Fibroblast of upper back skin (primary cell): ENCODE measurements at regions not wholly inside any gene's neighbourhood (a gene's known extent, or its start where the extent isn't known, plus 50 kb on each side); places are given as distances from the start of the nearest gene placed in this dataset.
"Not testable (repeated sequence)": the region's sequence is repeated elsewhere in the genome, so short reads cannot be mapped to it uniquely, and the experiment has no call there.

ENCODE experiments used
- DNase-seq: peaks from one replicate; pipeline ENCODE4 v3.0.0-alpha.2; 2013

DNA sequence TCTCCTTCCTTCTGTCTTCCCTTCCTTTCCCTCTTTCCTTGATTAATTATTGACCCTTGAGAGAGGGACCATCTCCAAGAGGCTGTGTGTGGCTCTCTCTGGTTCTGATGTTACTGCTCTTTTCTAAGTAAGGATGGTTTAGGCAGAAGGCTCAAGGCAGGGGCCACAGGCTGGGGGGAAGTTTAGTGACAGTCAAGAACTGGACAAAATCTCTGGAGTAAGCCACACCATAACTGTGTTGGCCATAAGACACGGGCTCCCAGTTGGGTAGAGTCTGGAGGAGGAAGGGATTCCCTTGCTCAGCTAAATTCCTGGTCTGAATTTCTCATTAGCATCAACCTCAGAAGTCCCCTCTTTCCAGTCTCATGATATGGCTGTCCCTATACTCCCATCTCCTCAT lies 74.7 kb downstream of the BUD13 start:
- no peak for DNase-seq

DNA sequence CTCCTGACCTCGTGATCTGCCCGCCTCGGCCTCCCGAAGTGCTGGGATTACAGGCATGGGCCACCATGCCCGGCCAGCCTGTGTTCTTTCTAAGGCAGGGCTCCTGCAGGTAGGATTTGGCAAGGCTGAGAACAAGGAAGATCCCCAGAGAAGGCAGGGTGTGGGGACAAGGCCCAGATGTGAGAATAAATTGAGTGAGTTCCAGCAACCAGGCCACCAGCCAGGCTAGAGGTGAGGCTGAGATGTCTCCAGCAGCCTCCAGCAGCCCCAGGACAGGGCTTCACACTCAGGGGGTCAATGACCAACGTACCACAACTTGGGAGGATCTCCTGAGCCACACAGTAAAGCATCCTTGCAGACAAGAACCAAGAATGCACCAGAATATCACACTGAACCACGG lies 75.1 kb downstream of the BUD13 start:
- DNase-seq = no peak

DNA sequence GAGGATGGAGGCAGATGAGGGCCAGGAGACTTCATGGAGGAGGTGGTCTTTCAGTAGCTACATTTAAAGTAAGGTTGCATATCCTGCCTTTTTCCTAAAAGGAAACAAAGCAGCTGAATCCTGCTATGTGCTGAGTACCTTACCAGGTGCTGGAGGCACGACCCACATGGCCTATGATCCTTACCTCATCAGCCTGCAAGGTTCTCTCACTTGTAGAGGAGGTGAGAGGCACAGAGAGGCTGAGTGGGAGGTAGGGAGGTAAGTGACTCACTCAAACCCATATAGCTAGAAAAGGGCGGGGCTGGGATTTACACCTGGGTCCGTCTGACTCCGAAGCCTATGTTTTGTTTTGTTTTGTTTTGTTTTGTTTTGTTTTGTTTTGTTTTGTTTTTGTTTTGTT lies 75.8 kb downstream of the BUD13 start:
- DNase-seq = no peak

DNA sequence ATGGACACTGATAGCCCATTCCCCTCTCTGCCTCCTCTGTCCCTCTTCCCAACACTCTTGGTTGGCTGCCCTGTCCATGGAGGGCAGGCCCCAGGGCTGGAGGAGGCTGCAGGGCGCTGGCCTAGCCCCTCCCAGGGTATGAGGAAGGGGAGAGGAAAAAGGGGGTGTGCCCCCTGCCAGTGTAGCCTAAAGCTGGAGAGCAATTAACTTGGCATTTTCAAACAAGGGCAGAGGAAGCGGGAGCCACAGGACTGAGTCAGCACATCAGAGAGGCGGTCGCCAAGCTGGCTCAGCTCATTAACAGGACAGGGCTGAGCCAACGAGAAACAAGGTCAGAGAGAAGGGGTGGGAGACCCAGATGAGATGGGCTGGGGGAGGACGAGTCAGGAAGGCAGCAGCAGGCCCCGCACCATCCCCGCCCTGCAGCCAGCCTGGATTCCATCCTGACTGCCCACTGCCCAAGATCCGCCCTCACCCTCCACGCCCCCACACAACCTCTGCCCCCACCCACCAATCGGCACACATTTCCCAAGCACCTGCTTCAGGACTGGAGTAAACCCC lies 76.3 kb downstream of the BUD13 start:
- peak; percentile 11 for DNase-seq

DNA sequence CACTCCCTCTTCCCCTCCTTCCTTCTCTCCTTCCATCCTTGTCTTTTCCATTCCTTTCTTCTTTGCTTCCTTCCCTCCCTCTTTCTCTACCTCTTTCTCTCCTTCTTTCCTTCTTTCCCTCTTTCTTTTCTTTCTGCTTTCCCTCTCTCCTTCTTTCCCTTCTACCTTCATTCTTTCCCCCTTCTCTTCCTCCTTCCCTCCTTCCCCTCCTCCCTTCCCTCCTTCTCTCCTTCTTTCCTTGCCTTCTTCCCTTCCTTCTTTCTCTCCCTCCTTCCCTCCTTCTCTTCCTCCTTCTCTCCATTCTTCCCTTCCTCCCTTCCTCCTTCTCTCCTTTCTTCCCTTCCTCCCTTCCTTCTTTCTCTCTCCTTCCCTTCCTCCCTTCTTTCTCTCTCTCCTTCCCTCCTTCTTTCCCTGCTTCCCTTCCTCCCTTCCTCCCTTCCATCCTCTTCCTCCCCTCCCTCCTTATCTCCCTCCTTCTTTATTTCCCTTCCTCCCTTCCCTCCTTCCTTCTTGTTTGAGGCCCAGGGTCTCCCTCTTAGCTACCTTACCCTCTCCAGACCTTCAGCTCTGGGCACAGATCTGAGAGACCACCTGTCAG lies 77.0 kb downstream of the BUD13 start:
- no peak for DNase-seq

DNA sequence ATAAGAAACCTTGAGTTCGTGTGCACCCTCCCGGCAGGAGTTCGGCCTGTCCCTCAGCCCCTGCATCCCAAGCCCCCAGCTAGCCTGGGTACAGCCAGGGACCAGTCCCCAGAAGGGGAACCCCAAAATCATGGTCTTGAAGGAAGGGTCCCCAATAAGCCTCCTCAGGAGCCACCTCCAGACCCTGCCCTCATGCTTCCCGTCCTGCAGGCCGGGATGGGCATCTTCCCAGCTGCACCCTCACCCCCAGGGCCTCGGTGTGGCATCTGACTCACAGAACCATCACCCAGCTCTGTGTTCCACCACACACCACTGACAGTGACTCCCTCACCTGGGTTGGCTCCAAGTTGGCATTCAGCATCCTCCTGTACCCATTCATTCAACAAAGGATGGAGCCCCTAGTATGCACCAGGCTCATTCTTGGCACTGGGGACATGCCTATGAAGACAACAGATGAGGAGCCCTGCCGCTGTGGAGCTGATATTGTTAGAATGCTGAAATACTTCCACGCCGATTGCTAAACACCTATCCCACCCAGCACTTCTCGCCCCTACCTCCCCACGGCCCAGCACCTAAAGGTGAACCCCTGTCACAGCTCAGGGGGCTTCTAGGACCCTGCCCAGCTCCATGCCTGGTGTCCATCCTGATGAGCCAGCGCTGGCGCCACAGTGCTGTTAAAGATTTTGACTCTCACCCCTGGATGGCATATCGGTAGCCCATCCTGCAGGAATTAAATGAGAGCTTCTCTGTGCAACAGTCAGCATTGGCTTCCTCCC lies 77.8 kb downstream of the BUD13 start:
- DNase-seq = no peak

DNA sequence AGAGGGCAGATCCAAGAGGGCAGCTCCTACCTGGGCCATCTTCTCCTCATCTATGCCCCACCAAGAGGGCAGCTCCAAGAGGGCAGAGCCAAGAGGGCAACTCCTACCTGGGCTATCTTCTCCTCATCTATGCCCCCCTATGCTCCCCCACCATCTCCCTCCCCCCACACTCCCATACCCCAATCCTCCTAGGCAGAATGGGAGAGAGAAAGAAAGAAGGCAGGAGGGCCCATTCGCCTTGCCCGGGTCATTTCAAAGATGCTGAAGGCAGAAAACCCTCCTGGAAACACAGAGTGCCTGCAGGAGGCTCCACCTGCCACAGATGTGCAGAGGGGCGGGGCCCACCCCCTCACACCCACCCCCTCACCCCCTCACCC lies 78.5 kb downstream of the BUD13 start:
- DNase-seq = no peak

DNA sequence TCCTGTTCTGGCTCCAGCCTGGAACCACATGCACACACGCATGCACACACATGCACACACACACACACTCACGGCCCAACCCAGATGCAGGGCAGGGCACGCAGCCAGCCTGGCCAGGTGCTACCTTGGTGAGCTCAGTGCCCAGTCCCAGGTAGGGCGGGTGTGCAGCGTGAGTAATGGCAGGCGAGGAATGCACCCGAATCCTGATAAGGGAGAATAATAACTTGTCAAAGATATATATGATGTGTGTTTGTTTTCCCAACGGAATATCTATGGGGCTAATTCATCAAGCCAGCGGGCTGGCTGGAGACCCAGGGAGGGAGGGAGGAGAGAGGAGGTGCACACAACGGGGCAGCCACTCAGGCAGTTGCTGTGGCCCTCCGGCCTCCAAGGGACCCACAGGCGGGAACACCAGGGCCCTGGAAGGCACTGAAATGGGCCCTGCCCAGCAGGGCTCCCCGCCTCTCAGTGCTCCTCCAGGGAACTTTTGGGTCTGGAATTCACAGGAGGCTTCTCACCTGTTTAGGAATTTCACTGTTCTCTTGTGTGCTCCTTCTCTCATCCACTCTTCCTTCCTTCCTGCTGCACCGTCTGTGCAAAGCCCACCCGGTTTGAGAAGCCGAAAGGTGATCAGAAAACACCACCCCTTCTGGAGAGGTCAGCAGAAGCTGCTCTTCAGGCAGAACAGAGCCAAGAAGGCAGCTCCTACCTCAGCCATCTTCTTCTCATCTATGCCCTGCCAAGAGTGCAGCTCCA lies 79.0 kb downstream of the BUD13 start:
- no peak for DNase-seq

DNA sequence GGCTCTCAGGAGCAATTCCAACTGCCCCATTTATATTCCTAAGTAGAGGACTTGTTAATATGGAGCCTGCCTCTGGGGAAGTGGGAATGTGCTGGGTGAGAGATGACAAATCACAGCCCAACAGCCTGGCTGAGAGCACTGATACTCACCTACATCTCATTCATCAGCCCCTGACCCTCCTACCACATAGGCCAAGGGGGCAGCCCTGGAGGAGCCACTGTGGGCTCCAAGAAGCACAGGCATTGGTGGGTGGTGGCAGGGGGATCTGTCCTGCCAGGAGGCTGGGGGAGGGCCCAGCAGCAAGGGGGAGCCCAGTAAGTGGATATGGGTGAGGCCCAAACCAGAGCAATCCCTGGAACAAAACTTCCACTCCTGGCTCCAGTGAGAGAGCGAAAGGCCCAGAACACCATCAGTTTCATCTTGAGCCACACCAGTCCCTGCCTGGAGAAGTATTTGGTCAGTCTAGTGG lies 79.7 kb downstream of the BUD13 start:
- no peak for DNase-seq

DNA sequence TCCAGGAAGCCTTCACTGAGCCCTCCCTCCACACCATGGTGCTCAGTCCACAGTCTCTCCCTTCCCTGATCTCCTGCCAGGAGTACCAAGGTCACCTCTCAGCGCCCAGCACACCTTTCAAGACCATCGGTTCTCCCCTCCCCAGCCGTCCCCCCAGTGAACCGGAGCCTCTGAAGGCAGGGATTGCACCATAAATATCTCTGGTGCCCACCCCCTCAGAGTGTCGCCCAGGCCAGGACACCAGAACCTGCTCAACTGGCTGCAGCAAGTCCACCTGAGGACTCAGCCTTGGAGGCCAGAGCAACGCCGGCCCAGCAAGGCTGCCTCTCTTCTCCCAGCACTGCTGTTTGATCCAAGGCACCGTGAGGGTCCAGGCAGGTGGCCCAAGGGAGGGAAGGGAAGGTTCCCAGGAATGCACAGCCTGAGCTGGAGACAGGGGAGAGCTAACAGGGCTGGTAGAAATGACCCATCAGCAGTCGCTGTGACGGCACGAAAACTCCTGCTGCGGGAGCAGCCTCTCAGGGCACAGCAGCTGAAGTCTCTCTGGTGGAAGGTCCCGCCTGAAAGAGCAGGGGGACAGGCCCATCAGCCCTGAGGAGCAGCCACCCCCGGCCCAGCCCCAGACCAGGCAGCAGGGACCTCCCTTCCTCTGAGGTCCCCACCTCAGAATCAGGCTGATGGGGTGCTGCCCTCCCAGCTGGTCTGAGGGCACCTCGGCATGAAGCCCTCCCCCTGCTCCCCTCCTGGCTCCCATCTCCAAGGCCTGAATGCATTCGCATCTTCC lies 80.3 kb downstream of the BUD13 start:
- no peak for DNase-seq

DNA sequence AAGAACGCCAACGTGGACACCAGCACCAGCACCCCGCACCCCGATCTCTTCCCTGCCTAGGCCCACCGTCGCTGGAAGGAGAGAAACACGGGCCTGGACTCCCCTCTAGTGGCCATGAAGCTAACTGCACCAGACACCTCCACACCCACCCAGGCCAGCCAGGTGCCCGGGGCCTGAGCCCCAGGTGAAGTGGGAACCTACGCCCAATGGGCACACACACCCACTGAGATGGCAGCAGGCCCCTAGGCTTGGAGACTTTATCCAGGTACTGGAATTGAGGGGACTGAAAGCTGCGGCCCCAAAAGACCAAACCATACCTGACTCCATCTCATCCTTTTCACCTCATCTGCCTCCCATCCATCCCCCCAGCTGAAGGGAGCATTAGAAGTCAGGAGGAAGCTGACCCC lies 81.0 kb downstream of the BUD13 start:
- peak; percentile 42 for DNase-seq

DNA sequence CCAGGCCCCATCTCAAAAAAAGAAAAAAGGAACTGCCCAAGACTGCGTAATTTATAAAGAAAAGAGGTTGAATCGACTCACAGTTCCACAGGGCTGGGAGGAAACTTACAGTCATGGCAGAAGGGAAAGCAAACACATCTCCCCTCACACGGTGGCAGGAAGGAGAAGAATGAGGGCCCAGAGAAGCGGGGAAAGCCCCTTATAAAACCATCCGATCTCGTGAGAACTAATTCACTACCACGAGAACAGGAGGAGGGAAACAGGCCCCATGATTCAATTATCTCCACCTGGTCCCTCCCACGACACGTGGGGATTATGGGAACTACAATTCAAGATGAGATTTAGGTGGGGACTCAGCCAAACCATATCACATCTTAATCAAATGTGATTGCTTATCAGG lies 82.2 kb downstream of the BUD13 start:
- no peak for DNase-seq

DNA sequence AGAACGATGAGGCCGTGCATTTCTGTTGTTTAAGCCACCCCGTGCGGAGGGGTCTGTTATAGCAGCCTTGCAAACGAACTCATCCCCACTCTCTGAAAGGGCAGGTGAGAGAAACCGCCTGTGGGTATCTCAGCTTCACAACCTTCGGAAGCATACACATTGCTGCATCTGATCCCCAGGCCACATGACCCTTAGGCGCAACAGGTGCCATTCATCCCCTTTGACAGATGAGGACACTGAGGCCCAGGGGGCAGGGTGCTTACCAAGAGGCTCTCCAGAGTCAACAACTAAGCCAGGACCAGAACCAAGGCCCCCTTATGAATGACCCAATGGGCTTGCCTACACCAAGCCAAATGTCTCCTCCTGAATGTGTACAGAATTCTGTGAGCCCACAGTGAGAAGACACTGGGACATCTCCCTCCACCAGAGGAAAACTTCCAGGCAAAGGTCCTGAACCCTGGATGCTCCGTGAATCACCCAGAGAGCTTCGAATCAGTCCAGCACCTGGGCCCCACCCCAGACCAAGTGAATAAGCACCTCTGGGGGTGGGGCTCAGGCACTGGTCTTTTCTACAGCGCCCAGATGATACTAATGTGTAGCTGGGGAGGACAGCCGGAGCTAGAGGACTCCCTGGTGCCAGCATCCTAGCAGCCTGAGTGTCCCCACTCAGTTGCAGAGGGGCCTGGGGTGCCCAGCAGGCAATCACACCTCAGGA lies 83.2 kb downstream of the BUD13 start:
- no peak for DNase-seq

DNA sequence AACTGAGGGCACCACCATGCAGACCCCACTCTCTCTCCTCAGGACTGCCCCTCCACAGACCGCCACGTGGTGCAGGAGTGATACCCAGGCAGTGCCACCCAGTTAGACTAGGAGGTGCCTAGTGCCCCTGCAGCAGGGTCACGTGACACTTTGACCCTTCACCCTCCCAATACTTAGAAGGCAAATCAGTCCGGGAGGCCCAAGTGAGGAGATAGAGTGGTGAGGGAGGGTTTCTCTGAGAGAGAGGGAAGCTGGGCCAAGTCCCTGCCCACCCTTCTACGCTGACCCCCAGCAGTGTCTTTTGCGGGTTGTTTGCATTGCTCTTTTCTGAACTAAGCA lies 84.6 kb downstream of the BUD13 start:
- DNase-seq = no peak

DNA sequence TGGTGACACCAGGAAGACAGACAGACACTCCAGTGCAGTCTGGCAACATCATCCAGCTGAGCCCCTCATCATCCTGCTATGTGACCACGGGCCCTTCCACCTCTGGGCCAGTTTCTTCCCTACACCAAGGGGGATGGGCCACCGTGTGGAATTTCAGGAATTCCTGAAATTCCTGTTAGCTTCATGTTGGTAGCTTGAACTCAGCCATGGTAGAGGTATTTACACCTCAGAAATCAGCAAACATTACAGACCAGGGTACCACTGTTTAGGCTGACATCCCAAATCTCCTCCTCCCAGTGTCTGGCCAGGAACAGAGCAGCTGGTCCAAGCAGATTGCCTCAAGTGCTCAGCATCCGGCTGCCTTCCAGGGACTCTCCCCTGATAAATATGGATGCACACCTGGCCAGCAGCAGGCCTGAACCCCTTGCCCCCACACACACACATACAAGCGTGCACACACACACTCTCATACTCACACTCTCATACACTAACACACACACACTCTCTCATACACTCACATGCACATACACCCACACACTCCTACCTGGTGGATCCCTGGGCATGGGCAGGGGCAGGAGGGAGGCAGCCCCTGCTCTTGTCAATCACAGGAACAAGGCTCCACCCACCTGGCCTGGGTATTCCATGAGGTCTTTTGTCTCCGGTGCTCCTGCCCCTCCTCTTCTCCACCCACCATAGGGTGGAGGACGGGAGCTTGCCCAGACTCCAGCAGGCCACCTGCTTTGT lies 85.2 kb downstream of the BUD13 start:
- peak; percentile 26 for DNase-seq

DNA sequence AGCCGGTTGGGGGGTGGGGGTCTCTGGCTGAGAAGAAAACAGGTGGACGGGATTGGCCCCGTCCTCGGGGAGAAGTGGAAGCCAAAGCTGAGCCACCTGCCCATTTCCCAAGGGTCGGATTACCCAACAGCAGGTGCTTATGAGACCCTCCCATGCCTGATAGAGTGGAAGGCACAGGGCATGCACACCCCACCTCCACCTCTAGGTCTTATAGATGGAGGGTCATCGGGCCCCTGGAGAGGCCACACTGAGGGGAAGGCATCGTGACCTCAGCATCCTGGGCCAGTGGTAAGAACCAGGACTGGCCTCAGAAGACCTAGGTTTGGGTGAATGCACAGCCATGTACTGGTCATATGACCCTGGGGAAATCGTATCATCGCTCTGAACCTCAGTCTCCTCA lies 85.9 kb downstream of the BUD13 start:
- no peak for DNase-seq

DNA sequence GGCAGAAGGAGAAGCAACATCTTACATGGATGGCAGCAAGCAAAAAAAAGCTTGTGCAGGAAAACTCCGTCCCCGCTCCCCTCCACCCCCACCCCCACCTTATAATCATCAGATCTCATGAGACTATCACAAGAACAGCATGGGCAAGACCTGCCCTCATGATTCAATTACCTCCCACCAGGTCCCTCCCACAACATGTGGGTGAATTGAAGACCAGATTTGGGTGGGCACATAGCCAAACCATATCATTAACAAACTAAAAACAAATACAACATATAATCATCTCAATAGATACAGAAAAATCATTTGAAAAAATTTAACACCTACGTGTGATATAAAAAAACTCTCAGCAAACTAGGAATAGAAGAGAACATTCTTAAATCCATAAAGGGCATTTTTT lies 88.8 kb downstream of the BUD13 start:
- no peak for DNase-seq

DNA sequence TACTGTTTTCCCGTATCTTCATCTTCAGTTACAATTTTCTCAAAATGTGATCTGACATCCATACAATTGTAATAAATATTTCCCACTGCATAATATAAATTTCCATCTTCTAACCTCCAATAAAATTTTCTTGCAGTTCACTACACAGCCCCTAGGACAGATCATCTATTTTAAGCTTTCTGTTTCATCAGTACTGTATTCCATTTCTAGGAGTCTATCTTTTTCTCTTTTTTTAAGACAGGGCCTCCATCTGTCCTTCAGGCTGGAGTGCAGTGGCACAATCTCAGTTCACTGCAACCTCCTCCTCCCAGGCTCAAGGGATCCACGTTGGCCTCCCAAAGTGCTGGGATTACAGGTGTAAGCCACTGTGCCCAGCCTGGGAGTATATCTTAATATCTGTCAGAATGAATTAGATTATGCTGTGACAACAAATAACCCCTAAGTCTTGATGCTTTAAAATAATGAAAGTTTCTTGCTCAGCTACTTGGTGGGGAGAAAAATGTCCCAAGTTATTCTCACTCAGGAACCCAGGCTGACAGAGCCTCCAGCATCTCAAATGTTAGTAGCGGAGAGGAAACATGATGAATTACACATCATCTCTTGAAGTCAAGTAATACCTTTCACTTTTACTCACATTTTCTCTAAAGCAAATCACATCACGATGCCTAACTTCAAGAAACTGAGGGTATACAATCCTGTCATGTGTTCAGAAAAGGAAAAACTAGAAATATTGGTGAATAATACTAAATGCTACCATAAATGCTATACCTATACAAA lies 92.2 kb downstream of the BUD13 start:
- no peak for DNase-seq

DNA sequence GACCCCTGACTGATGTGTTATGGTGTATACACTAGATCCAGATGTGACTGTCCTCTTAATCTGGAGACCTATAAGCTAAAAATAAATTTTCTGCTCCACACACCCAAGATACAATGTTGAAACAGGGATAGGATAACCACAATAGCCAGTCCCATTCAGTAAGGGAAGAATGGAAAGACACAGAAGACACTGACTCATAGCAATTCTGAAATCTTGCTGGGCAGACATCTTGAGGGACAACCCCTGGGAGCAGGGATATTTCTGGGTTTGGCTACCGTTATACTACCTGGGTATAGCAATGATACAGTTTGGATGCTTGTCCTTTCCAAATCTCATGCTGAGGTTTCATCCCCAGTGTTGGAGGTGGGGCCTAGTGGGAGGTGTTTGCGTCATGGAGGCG lies 93.9 kb downstream of the BUD13 start:
- no peak for DNase-seq

DNA sequence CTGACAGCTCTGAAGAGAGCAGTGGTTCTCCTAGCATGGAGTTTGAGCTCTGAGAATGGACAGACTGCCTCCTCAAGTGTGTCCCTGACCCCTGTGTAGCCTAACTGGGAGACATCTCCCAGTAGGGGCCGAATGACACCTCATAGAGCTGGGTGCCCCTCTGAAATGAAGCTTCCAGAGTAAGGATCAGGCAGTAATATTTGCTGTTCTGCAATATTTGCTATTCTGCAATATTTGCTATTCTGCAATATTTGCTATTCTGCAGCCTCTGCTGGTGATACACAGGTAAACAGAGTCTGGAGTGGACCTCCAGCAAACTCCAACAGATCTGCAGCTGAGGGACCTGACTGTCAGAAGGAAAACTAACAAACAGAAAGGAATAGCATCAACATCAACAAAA lies 105.5 kb downstream of the BUD13 start:
- not testable (repeated sequence) for DNase-seq
